RWPE1 (cell line): ENCODE measurements at regions not wholly inside any gene's neighbourhood (a gene's known extent, or its start where the extent isn't known, plus 50 kb on each side); places are given as distances from the start of the nearest gene placed in this dataset.

Source experiments
- CTCF ChIA-PET: fragments of 350-600 bp; sonication (Branson Sonifier 250); formaldehyde crosslinking; extraction: SDS; loops from one replicate; lab custom pipeline; 2021; lab: Yijun Ruan, JAX
- POLR2A ChIA-PET: fragments of 400-600 bp; formaldehyde crosslinking; extraction: SDS; loops from one replicate; lab custom pipeline; 2020; ENCODE audit warnings: antibody characterized with exemption; ENCODE audit not compliant: low non-redundant PET; lab: Yijun Ruan, JAX
- DNase-seq: peaks from one replicate; pipeline ENCODE4 v3.0.0; 2012; ENCODE audit warnings: low spot score
- H3K27ac ChIP-seq: fragments of 450-650 bp; 2 replicates; pipeline ENCODE4 v1.5.1; 2017
- TF ChIP-seq, protein P1 (sequence below): fragments of 450-650 bp; conservative IDR thresholded peaks from 2 replicates; pipeline ENCODE4 v1.5.1; 2017; ENCODE audit warnings: low read depth, mild to moderate bottlenecking

DNA sequence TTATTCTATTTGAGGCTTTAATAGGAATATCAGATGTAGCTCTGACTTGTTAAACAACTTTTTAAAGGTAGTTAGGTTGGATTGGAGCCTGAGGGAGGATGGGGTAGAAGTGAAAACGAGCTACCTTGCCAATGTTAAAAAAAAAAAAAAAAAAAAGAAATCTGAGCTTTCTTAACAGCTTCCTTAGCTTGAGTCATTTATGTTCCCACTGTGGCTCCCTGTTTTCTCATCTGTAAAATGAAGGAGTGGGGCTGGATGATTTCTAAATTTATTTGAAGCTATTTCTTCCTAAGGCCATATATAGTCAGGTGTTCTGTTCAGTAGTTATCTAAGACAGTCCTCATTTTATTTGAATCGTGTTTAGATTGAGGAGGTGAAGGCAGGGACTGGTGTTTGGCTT is 105.7 kb downstream of the EDEM1 start:
- ChIA-PET POLR2A (no interaction called here), CTCF (no interaction called here)
- no peak for DNase-seq
- TF ChIP-seq, protein P1, sequence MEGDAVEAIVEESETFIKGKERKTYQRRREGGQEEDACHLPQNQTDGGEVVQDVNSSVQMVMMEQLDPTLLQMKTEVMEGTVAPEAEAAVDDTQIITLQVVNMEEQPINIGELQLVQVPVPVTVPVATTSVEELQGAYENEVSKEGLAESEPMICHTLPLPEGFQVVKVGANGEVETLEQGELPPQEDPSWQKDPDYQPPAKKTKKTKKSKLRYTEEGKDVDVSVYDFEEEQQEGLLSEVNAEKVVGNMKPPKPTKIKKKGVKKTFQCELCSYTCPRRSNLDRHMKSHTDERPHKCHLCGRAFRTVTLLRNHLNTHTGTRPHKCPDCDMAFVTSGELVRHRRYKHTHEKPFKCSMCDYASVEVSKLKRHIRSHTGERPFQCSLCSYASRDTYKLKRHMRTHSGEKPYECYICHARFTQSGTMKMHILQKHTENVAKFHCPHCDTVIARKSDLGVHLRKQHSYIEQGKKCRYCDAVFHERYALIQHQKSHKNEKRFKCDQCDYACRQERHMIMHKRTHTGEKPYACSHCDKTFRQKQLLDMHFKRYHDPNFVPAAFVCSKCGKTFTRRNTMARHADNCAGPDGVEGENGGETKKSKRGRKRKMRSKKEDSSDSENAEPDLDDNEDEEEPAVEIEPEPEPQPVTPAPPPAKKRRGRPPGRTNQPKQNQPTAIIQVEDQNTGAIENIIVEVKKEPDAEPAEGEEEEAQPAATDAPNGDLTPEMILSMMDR: no peak
- no peak overlapping the region for H3K27ac ChIP-seq

DNA sequence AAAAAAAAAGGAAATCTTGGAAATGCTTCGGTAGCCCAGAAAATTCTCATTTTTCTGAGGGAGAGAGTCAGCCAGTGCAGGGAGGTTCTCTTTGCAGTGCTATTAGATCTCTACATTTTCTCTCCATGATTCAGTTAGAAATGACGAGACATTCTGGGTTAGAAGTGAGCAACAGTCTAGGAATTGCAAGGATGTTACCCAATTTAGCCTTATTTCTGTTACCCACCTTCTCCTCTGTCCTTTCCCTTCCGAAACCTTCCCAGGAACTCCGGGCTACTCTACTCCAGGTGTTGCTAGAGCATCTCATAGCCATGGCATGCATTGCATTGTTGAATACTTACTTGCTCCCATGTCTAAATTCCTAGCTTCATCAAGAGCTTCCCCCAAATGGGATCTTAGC is 106.8 kb downstream of the EDEM1 start:
- H3K27ac ChIP-seq: no peak overlapping the region
- DNase-seq: no peak
- ChIA-PET CTCF (no interaction called here), POLR2A (no interaction called here)
- TF ChIP-seq, protein P1: no peak

DNA sequence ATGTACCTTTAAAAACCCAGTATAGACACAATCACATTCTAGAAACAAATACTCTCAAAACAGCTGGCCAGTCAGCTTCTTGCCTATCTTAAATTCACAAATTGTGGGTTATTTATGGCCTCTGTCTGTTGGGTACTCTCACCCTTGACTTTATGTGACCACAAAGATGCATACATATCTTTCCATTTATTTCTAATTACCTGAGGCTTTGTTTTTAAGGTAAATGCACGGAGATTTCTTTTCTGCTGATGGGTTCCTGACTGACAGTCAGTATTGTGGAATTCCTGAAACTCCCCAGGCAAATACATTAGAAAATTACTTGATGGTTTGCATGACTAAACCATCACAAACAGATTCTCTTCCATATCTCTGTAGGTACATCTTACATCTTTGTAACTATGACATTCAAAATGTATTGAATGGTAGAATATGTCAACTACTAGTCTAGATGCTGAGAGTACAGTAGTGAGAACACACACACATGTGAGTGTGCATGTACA is 107.7 kb downstream of the EDEM1 start:
- DNase-seq: no peak
- TF ChIP-seq, protein P1: no peak
- CTCF ChIA-PET: no interaction called here
- H3K27ac ChIP-seq: no peak overlapping the region
- POLR2A ChIA-PET: no interaction called here

DNA sequence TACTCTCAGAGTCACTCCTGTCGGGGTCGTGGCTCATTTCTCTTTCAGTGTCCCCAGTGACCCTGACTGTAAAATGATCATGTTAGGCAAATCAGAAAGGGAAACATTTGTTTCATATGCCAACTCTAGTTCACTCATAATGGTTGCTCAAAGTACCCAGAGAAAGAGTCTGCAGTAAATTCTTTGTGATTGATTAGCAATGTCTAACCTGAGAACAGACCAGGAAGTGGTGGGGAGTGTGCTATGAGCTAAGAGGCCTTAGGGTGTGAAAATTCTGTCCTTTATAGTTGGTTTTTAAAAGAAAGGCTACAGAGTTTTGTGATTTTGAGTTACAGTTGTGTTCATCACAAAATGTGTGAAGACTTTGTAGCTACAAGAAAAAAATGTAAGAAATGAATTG is 108.9 kb downstream of the EDEM1 start:
- CTCF ChIA-PET: no interaction called here

DNA sequence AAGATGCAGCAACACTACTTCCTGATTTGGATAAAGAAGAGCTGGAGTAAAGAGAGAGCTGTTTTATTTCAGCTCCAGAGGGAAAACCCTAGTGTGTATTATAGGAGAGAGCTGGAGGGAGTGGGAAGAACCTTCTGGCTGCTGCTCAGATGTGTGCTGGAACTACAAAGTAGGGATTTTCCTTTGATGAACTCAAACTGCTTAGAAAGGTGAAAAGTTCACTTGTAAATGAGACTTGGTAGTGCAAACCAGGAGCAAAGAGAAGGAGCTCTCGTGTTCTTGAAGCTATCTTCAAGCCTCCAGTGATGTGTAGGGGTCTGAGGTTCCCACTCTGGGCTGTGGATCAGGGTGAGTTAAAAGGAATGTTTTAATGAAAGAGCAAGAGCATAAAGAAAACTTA is 110.4 kb downstream of the EDEM1 start:
- CTCF ChIA-PET: interaction anchor here (0.5 kb wide), 1 partner anchor 1379 kb away, joined by 4 read pairs; no protein-coding TSS in a partner anchor
- POLR2A ChIA-PET: no interaction called here

More for the DNA sequence above, 108.9 kb downstream of the EDEM1 start:
- no peak overlapping the region for H3K27ac ChIP-seq
- TF ChIP-seq, protein P1: no peak
- POLR2A ChIA-PET: no interaction called here
- DNase-seq: no peak

DNA sequence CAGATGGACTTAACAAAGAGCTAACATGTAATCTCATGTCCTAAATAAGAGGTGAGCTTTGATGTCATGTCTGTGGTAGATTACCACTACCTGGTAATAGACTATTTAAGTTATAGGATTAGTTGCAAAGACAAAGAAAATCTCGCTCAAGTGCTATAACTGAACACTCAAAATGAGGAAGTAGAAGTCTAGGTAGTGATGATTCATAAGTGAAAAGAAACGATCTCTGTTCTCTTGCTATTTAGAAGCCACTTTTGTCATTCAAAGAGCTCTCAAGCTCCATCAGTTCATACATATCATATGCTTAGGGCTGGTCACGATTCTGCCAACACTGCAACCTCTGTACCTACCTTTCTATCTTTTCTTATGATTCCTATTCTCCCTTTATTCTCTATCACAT is 110.9 kb downstream of the EDEM1 start:
- TF ChIP-seq, protein P1: no peak
- DNase-seq: no peak
- POLR2A ChIA-PET: no interaction called here
- no peak overlapping the region for H3K27ac ChIP-seq
- CTCF ChIA-PET: no interaction called here

More for the DNA sequence above, 110.4 kb downstream of the EDEM1 start:
- no peak for DNase-seq
- no peak overlapping the region for H3K27ac ChIP-seq
- TF ChIP-seq, protein P1: no peak

DNA sequence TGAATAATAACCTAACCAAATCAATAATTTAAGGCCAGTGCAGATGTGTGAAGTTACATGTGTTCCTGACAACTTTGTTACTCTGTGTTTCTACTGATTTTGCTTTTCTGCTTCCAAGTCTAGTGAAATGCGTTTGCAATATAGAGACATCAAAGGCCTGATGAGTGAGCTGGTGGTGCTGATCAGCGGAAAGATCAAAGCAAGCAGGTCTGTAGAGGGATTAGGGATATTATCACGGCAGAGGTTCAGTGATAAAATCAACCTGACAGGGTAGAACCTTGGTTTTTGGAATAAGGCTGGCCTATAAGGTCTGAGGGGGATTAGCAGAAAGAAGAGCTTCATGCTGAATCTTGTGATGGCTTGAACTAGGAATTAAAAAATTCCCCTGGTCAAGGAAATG is 111.7 kb downstream of the EDEM1 start:
- DNase-seq: no peak
- ChIA-PET POLR2A (no interaction called here), CTCF (no interaction called here)
- TF ChIP-seq, protein P1: no peak
- H3K27ac ChIP-seq: no peak overlapping the region
